ENCODE measurements at regions not wholly inside any gene's neighbourhood (a gene's known extent, or its start where the extent isn't known, plus 50 kb on each side); places are given as distances from the start of the nearest gene placed in this dataset.

GRCh38 chr4:126742048-126742447 is 890.7 kb upstream of the INTU start (continued):
- TF ChIP-seq ATF2 (IDR thresholded peaks at IDR 0.05; ENCODE audit: low read length) (0 out of 2 replicates have a peak, but pooled peaks have one; percentile 28), ZNF592 (IDR thresholded peaks at IDR 0.05) (no peak), TBL1XR1 (IDR thresholded peaks at IDR 0.05; ENCODE audit: low read depth, low read length) (0 out of 2 replicates have a peak, but pooled peaks have one; percentile 28), SP1 (IDR thresholded peaks at IDR 0.05; ENCODE audit: low read depth, low read length) (no peak), NKRF (conservative IDR thresholded peaks at IDR 0.05) (no peak), ZBTB11 (CRISPR knock-in tag; IDR thresholded peaks at IDR 0.05) (no peak), ATF7 (IDR thresholded peaks at IDR 0.05; ENCODE audit: low read depth) (no peak), CREB1 (IDR thresholded peaks at IDR 0.05; ENCODE audit: low read depth) (no peak), MEF2B (IDR thresholded peaks at IDR 0.05; ENCODE audit: partially characterized antibody, poor library complexity, severe bottlenecking) (peak; percentile 75), EGR1 (IDR thresholded peaks at IDR 0.05; ENCODE audit: borderline replicate concordance in 1 of 2, low read depth in 2 of 2, low read length in 2 of 2) (no peak), JUNB (IDR thresholded peaks at IDR 0.05) (0 out of 2 replicates have a peak, but pooled peaks have one; percentile 16), YBX1 (IDR thresholded peaks at IDR 0.05) (no peak), ZBTB40 (IDR thresholded peaks at IDR 0.05; ENCODE audit: borderline replicate concordance) (no peak), IKZF2 (IDR thresholded peaks at IDR 0.05) (peak; percentile 41 to 53; a peak in 3 of 4 replicates), SREBF1 (IDR thresholded peaks at IDR 0.05; ENCODE audit: low read length) (no peak), KDM1A (IDR thresholded peaks at IDR 0.05; ENCODE audit: borderline replicate concordance) (no peak)
